Right renal cortex interstitium (tissue), 3 donors: ENCODE measurements at regions not wholly inside any gene's neighbourhood (a gene's known extent, or its start where the extent isn't known, plus 50 kb on each side); places are given as distances from the start of the nearest gene placed in this dataset.

ENCODE experiments used
- DNase-seq, 3 donors: peaks; one replicate each; pipeline ENCODE4 v3.0.0-alpha.2; 2013; ENCODE audit warnings: low read depth in 3 of 3, low spot score in 2 of 3

GRCh38 chr12:81963026-81963425 is 203.9 kb upstream of the PPFIA2 start:
- DNase-seq: no peak

GRCh38 chr12:81962126-81962856 is 203.1 kb upstream of the PPFIA2 start:
- DNase-seq: no peak

DNA sequence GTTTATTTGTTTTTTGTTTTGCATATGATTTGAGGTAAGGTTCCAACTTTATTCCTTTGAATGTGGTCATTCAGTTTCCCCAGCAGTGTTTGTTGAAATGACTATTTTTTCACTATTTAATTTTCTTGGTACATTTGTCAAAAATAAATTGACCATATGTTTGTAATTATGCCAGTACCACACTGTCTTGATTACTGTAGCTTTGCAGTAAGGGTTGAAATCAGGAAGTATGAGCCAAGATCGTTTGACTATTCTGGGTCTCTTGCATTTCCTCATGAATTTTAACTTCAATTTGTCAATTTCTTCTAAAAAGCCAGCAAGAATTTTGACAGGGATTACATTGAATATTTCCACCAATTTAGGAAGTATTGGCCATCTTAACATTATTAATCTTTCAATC is 199.3 kb upstream of the PPFIA2 start:
- DNase-seq: no peak

DNA sequence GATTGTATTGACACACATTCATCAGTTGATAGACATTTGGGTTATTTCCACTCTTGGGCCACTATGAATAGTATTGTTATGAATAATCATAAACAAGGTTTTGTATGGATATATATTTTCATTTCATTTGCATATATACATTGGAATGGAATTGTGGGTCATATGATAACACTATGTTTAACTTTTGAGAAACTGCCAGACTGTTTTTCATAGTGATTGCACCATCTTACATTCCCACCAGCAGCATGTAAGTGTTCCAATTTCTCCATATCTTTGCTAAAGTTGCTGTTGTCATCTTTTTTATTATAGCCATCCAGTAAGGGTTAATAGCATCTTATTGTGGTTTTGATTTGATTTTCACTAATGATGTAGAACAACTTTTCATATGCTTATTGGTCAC is 198.5 kb upstream of the PPFIA2 start:
- no peak for DNase-seq

GRCh38 chr12:81956468-81956860 is 197.3 kb upstream of the PPFIA2 start:
- DNase-seq: no peak

DNA sequence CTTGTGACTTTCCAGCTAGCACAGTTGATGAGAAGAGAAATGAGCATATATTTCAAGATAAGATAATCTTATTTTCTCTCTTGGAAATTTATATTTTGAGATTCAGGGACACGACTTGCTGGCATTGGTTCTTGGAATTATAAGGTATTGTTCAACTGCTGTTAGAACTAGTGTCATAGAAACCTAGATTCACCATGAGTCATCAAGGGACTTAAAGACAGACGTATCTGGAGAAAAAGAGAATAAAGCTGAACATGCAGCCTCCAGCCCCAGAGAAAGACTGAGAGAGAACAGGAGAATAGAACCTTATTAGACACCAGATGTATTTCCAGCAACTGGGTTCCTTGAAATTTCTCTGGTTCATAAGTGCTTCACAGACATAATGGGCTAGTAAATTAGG is 194.4 kb upstream of the PPFIA2 start:
- no peak for DNase-seq

DNA sequence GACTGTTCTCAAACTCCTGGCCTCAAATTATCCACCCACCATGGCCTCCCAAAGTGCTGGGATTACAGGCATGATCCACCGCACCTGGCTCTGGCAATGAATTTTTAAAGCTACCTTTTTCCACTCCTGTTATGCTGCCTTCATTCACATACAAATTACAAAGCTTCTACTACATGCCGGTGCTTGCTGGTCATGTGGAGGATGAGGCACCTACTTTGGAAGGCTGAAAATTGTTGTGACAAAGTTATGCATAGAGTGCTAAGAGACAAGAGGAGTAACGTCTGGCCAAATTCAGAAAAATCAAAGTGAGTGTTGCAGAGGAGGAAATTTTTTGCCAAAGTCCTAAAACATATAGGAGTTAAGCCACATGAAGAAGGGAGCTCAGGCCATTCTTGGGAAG is 191.7 kb upstream of the PPFIA2 start:
- DNase-seq: no peak

GRCh38 chr12:81949841-81950308 is 190.7 kb upstream of the PPFIA2 start:
- no peak for DNase-seq

DNA sequence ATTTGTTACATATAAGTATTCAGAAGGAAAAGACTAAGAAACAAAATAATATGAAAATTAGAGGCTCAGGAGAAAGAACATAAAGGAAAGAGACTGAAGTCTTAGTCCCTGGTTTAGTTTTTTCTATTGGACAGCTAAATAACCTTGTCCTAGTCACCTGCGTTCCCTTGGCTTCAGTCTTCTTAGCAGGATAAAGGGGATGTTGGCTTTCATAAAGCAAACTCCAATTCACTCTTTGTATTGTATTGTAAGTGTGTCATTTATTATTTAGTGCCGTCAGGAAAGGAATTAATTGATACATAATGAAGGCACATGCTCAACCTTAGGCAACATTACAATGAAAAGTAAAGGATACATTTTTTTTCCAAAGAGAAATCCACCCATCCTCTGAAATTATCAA is 190.3 kb upstream of the PPFIA2 start:
- no peak for DNase-seq

DNA sequence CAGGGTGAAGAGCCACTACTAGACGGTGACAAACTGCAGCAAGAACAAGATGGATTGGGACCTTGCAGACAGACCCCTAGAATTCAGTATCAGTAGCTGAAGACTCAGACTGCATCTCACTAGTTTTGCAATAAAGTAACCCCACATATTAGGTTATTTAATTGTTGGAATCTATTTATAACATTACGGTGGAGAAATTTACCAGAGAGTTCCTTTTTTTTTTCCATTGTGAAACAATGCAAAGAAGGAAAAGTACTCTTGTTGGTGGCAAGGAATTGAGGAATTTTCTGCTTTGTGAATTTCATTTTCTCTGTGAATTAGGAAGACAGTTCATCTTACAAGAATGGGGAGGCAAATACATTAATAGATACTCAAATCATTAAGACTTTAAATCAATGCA is 185.7 kb upstream of the PPFIA2 start:
- no peak for DNase-seq

DNA sequence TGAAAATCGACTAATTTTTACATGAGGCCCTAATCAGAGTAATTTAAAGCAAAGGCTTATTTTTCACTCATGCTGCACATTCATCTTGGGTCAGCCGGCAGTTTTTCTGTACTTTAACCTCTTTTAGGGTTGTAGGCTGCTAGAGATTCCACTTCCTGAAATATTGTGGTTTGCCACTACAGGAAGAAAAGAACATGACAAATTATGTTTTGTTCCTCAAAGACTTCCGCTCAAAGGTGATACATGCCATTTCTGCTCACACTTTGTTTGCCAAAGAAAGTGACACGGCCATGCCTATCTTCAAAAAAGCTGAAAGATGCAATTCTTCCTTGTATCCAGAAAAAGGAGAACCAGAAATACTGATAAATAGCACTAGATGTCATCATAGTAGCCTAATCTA is 183.4 kb upstream of the PPFIA2 start:
- DNase-seq: no peak

- no peak for DNase-seq
Measured at GRCh38 chr12:81930037-81930436, 170.9 kb upstream of the PPFIA2 start.

DNA sequence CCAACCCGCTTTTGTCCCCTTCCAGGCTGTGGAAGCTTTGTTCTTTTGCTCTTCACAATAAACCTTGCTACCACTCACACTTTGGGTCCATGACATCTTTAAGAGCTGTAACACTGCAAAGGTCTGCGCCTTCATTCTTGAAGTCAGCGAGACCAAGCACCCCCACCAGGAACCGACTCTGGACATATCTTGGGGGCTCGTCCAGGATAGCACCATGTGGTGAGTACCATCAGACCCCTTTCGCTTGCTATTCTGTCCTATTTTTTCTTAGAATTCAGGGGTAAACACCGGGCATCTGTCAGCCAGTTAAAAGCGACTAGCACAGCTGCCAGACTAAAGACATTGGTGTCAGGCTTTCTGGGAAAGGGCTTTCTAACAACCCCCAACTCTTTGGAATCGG is 137.6 kb upstream of the PPFIA2 start:
- no peak for DNase-seq

DNA sequence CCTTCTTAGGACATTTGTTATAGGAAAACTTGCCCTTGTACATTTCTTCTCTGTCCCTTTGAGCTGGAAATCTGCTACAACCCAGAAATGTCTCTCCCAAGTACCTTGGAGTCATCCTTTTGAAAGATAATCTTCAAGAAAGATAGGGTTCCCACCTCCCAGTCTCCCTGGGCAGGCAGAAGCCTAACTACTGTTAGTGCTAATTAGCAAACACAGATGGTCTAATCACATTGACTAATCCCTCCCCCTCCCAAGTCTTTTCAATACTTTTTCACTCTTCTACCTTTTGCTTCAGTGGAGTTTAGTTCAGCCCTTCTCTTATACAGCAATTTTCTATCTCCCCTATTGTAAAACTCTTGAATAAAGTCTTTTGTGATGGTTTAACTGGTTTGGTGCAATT is 129.8 kb upstream of the PPFIA2 start:
- DNase-seq: no peak

GRCh38 chr12:81888106-81888740 is 129.1 kb upstream of the PPFIA2 start:
- peak in 1 of 3 donors; percentile 13 for DNase-seq

GRCh38 chr12:81874586-81874985 is 115.4 kb upstream of the PPFIA2 start:
- no peak for DNase-seq

GRCh38 chr12:81874166-81874565 is 115.0 kb upstream of the PPFIA2 start:
- DNase-seq: no peak

DNA sequence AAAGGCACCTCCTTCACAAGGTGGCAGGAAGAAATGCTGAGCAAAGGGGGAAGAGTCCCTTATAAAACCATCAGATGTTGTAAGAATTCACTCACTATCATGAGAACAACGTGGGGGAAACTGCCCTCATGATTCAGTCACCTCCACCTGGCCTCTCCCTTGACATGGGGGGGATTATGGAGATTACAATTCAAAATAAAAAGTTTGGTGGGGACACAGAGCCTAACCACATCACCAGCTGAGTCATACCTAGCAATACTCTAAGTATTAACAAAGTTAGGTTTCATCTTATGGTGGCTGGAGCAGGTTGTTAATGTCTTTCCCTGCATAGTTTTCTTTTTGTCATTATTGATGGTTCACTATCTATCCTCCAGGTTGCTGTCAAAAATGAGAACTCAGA is 113.2 kb upstream of the PPFIA2 start:
- no peak for DNase-seq

GRCh38 chr12:81866081-81866480 is 106.9 kb upstream of the PPFIA2 start:
- no peak for DNase-seq

DNA sequence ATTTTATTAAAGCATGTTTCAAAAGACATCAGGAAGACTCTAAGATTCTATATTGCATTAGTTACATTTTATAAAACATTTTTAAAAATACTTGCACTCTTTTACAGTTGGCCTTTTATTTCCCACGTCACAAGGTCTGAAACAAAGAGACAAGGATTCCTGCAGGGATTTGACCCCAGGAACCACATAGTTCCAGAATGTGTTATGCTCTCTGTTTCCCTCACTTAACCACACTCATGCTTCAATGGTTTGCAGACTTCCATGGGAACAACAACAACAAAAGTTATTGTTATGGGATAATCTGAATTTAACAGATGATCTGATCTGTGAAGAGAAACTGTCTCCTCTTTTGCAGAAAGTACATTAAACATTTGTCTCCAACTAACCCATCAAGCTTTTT is 104.3 kb upstream of the PPFIA2 start:
- no peak for DNase-seq

- no peak for DNase-seq
Measured at GRCh38 chr12:81859521-81859920, 100.4 kb upstream of the PPFIA2 start.

DNA sequence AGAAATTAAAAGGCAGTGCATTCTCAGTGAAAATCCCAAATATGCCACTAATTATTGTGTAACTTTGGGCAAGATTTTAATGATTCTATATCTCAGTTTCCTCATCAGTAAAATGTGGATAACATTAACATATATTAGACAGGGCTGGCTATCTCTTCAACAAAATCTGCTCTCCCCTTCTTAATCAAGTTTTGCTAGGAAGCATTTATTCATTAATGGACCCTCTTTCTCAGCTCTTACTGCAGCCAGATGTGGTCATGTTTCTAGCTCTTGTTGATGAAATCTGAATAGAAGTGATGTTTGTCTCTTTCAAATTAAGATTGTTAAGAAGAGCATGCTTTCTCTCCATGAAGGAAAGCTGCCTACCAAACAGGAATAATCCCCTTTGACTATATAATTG is 84.4 kb upstream of the PPFIA2 start:
- no peak for DNase-seq

- no peak for DNase-seq
Measured at GRCh38 chr12:81835783-81836182, 76.6 kb upstream of the PPFIA2 start.
